T-helper 1 cell treated with Interleukin-12 subunit alpha and Interleukin-12 subunit beta and Interleukin-4 antibody, amounts not matched to agents 30 ng/mL and 1 ng/mL, for 36 hours (primary cell): ENCODE measurements at regions not wholly inside any gene's neighbourhood (a gene's known extent, or its start where the extent isn't known, plus 50 kb on each side); places are given as distances from the start of the nearest gene placed in this dataset.
"Not testable (repeated sequence)": the region's sequence is repeated elsewhere in the genome, so short reads cannot be mapped to it uniquely, and the experiment has no call there.

ENCODE experiments used
- intact Hi-C: fragments of 100-400 bp; cut with micrococcal nuclease; formaldehyde crosslinking; loops from one replicate; pipeline ENCODE4 v1.15.1; 2024

DNA sequence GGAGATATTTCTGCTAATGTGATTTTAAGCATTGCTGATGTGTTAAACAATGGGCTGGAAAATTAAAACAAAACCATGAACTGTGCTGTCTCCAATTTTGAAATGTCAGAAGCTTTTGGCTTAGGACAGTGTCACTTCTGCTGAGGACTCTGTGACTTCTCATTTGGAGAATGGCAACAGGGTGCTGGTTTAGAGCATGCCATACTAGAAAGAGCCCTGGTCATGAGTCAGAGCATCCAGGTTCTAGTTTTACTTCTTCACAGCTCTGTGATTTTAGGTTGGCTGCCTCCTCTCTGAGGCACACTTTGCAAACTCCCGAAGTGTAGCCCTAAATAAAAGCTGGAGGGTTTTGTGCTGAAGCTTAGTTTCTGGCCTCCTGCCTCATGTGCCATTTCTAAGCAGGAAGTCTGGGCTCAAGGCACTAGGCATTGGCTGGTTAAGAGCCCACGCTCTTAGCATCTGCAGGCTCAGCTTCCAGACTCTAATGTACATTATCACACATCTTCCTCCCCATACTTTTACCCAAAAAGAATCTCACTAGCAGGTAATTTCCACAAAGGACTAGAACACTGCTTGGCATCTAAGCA, 193.8 kb downstream of the CNTN3 start:
- intact Hi-C loops = no loop called here

DNA sequence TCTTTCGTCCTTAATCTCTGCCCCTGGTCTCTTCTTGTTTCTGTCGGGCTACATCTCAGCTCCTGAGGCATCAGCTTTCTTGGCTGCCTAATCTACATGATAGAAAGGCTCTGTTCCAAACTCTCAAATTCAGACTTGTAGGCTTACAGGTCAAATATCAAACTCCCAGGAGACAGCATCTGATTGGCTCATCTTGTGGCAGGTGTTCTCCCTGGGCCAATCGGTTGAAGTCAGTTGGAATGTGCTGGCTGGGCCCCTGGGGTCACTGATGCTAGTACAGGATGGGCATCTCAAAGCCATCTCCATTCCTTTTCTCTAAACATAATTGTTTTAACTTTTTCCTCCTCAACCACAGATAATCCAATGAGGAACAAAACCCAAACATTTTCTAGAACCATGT, 198.7 kb downstream of the CNTN3 start:
- intact Hi-C loops = no loop called here

- intact Hi-C loops = no loop called here
These were observed 200.8 kb downstream of the CNTN3 start for GRCh38 chr3:74413547-74414241.

GRCh38 chr3:74410276-74410941, 204.1 kb downstream of the CNTN3 start:
- intact Hi-C loops = no loop called here

- intact Hi-C loops = no loop called here
These were observed 205.4 kb downstream of the CNTN3 start for GRCh38 chr3:74409066-74409465.

DNA sequence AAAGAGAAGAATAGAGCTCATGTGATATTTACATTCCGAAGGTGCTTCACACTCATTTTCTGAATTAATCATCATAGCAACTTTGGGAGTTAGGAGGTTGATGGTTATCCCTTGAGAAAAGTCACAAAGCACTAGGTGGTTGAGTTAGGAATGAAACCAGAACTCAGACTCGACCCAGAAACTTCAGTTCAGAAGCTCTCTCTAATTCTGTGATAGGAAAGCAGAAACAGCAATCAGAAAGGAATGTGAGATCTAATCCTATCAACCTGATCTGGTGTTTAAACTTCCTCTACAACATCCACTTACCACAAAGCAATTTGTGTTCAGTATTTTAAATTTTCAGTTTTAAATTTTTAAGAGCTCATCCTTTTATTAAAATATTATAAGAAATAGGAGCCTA, 211.2 kb downstream of the CNTN3 start:
- intact Hi-C loops = no loop called here

DNA sequence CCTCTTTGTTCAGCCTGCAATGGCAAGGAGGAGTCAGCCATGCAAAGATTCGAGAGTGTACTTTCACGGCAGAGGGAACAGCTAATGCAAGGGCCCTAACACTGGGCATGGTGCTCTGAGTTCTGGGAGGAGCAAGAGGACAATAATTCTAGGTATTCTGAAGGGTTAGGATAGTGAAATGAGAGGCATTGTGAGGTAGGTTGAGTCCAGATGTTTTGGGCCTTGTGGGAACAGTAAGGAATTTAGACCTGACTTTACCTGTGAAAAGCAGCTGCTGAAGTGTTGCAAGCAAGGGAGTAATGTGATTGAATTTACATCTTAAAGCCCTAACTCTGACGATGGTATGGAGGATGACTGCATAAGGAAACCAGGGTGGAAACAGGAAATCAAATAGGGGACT, 211.6 kb downstream of the CNTN3 start:
- intact Hi-C loops = no loop called here

DNA sequence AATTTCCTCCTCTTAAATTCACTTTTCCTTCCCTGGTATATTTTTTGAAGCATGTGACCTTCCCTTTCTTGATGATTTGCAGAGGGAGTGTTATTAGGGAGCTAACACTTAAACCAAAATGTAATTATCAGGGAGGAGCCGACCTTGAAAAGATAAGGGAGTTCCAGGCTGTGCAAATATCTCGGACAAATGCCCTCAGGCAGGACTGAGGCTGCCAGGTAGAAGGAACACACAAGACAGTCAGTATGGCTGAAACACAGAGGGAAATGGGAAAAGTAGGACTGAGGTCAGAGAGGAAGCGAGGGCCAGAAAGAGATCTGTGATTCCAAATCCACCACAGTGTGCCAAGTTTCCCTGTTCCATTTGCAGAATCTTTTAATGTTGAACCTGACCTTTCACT, 221.0 kb downstream of the CNTN3 start:
- intact Hi-C loops = no loop called here

GRCh38 chr3:74390121-74390877, 224.2 kb downstream of the CNTN3 start:
- intact Hi-C loops = no loop called here

DNA sequence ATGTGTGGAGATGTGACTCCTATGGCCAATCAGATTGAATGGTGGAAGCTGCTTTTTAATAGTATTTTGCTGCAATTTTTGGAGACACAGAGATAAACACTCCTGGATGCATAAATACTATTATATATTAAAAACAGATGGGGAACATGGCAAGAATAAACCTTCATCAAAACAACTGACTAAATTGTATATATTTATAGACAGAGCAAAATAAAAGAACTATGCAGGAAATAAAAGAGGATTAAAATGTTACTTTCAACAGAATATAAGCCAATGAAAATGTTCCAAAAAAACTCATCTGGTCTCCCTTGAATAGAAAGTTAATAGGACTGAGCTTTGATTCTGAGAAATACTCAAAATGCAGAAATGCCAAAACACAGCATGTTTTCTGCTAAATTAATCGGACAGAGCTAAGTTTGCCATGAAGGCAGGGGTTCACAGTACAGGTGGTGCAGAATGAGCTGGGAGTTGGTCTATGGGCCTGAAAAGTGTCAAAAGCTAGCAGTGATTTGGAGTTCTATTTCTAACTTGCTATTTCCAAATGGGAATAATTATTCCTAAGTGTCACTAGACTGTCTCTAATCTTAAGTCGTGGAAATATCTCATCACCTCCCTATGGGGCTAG, 227.2 kb downstream of the CNTN3 start:
- intact Hi-C loops = no loop called here

GRCh38 chr3:74384159-74384558, 230.3 kb downstream of the CNTN3 start:
- intact Hi-C loops = no loop called here

DNA sequence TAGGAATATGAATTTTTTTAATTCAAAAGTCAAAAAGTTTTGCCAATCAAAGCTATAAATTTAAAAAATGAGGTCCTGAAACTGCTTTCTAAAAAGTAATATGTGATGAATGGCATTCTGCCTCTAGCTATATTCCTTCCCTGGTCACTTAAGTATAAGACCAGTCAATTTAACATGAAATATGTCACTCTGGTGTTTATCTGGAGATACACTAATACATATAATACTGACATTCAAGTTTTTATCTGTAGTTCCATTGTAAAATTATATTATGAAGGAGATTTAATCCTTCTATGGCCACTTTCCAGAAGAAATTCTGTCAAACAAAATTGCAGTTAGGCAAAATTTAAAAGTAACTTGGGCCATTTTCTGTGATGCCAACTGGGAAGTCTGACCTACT, 236.8 kb downstream of the CNTN3 start:
- intact Hi-C loops = no loop called here

GRCh38 chr3:74376323-74376722, 238.1 kb downstream of the CNTN3 start:
- intact Hi-C loops = not testable (repeated sequence)

- intact Hi-C loops = no loop called here
These were observed 238.8 kb downstream of the CNTN3 start for GRCh38 chr3:74375653-74376052.

GRCh38 chr3:74372743-74373142, 241.7 kb downstream of the CNTN3 start:
- intact Hi-C loops = no loop called here

- intact Hi-C loops = no loop called here
These were observed 244.1 kb downstream of the CNTN3 start for GRCh38 chr3:74370342-74370741.

DNA sequence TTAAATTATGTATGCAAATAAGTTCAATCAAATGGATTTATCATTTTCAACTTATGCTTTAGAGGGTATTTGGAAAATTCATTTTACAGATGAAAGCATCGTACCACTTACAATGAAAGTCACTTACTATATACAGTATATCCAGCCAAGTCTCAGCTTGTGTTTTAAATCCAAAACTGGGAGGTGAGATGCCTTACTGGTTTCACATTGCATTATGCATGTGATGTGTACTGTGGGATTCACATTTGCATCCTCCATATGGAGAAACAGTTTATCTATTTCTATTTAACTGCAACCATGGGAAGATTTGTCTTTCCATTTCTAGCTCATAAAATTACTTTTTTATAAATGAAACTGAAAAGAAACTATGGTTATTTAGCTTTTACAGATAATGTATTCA, 248.1 kb downstream of the CNTN3 start:
- intact Hi-C loops = no loop called here

GRCh38 chr3:74363346-74363745, 251.1 kb downstream of the CNTN3 start:
- intact Hi-C loops = no loop called here

GRCh38 chr3:74360406-74360805, 254.1 kb downstream of the CNTN3 start:
- intact Hi-C loops = no loop called here

DNA sequence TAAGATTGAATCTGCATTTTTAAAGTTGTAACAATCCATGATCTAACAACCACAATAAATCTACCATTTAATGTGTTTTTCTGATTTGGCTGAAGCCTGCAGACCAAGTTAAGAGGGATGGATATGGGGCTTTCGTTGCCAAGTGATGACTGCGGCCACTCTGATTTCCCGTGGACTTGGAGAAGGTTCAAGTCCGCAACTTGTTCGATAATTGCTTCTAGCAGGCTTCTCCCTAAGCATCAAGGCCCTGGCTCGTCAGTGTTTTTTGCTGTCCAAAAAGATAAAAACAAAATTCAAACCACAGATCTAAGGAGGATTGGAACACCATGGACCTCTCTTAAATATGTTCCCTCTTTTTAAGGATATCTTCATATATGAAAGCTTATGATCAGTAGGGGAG, 256.6 kb downstream of the CNTN3 start:
- intact Hi-C loops = no loop called here

GRCh38 chr3:74353039-74353438, 261.4 kb downstream of the CNTN3 start:
- intact Hi-C loops = no loop called here

DNA sequence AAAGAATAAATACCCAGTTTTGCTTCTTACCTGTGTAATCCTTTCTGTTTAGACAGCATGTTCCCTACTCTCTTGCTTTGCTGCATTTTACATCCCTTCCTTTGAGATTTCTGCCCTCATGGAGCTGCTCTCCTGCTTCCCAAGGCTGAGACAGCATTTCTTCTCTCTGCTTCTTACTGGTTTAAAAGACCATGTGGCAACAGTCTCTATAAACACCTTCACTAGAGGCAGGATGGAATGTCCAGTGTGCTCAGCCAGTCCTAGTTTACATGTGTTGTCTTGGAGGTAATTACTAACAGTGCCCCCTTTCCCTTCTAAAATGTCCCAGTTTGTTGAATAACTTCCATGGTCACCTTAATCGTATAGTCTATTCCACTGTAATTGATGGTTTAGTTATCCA, 262.3 kb downstream of the CNTN3 start:
- intact Hi-C loops = no loop called here
